Activated T-helper 17 cell treated with anti-CD3 and anti-CD28 coated beads, Interleukin-2, amount 50 U/mL, for 72 hours (primary cell): ENCODE measurements at regions not wholly inside any gene's neighbourhood (a gene's known extent, or its start where the extent isn't known, plus 50 kb on each side); places are given as distances from the start of the nearest gene placed in this dataset.

Source experiments
- ATAC-seq: fragments of 150-1000 bp; cut with Tn5 transposase; replicated peaks from 2 replicates; pipeline ENCODE4 v1.10.0; 2021; ENCODE audit warnings: mild to moderate bottlenecking, moderate library complexity
- H3K27ac Mint-ChIP-seq: one replicate; pipeline ENCODE4 v1.8.0; 2022; ENCODE audit warnings: mixed read lengths
- H3K27me3 Mint-ChIP-seq: one replicate; pipeline ENCODE4 v1.8.0; 2022; ENCODE audit warnings: mixed read lengths
- H3K36me3 Mint-ChIP-seq: one replicate; pipeline ENCODE4 v1.8.0; 2022; ENCODE audit warnings: low read depth, mild to moderate bottlenecking, mixed read lengths
- H3K4me1 Mint-ChIP-seq: one replicate; pipeline ENCODE4 v1.8.0; 2022; ENCODE audit warnings: mixed read lengths
- H3K4me3 Mint-ChIP-seq: one replicate; pipeline ENCODE4 v1.8.0; 2022; ENCODE audit warnings: mild to moderate bottlenecking, mixed read lengths
- H3K9me3 Mint-ChIP-seq: one replicate; pipeline ENCODE4 v1.8.0; 2022; ENCODE audit warnings: mixed read lengths

DNA sequence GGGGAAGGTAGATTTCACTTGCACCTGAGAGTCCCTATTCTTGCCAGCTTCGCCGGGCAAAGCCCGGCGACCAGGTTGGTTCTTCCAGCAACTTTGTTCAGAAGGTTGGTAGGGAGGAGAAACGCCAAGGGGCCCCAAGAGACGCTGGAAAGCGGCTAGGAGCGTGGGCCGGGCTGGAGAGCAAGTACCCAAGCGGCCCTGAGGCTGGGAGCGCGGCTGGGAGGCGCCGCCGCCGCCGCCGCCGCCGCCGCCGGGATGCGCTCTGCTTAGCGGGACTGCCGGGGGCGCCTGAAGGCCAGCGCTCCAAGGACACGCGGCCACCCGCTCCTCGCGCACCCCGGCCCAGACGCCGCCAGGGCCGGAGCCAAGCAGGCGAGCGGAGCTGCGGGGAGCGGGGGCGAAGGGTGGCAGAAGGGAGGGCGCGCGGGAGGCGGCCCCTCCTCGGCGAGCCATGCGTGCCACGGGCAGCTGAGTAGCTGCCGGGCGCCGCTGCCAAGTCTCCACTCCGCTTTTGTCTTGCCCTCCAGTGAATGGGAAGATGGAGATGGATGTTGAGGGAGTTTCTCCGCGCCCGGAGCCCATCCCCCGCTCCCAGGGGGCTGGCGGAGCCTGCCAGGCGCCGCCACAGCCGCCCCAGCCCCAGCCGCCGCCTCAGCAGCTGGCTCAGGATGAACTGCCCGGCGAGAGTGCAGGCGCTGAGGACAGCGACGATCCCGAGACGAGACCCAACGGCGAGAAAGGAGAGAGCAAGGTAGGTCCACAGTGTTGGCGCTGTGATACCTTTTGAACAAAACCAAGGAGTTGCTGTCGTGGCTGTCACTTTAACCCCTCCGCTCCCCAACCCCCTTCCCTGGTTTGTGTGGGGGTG lies 227.4 kb upstream of the AZI2 start:
- H3K27me3 Mint-ChIP-seq = peaks cover 42% of the 10 kb centered on the region
- no peak for ATAC-seq
- H3K4me3 Mint-ChIP-seq = no peak overlapping the region
- H3K27ac Mint-ChIP-seq = no peak overlapping the region
- no peaks in the 10 kb centered on the region for H3K4me1 Mint-ChIP-seq
- H3K9me3 Mint-ChIP-seq = no peaks in the 10 kb centered on the region
- peaks cover 5% of the 10 kb centered on the region for H3K36me3 Mint-ChIP-seq

DNA sequence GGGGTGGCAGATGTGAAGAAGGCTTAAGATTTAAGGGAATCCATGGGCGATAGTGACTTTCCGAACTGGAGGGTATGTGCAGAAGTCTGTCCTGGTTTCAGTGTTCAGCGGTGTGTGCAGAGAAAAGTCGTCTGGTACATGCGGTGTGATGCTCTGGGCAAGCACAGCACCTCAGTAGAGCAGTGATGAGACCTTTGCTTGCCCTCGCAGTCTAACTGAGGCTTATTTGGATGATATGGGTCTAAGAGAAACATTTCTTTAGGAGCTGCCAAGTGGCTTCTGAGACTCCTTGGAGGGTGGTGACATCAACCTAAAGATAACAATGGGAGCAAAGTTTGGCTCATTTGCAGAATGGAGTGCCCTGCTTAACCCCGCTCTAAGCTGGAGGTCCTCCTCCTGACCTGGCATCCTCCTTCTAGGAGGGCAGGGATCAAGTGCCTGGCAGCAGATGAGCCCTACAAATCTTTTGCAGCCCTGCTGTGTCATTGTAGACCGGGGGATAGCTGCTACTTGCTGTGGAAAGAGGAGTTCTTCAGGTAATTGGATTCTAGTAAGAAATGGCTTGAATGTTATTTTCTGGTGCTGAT lies 228.1 kb upstream of the AZI2 start:
- peaks cover 5% of the 10 kb centered on the region for H3K36me3 Mint-ChIP-seq
- H3K9me3 Mint-ChIP-seq = no peaks in the 10 kb centered on the region
- H3K4me1 Mint-ChIP-seq = no peaks in the 10 kb centered on the region
- peaks cover 42% of the 10 kb centered on the region for H3K27me3 Mint-ChIP-seq
- H3K27ac Mint-ChIP-seq = no peak overlapping the region
- no peak overlapping the region for H3K4me3 Mint-ChIP-seq
- ATAC-seq = no peak

- Mint-ChIP-seq H3K4me3 (no peak overlapping the region), H3K27ac (no peak overlapping the region), H3K27me3 (peaks cover 42% of the 10 kb centered on the region), H3K4me1 (no peaks in the 10 kb centered on the region), H3K36me3 (peaks cover 5% of the 10 kb centered on the region), H3K9me3 (no peaks in the 10 kb centered on the region)
- ATAC-seq = no peak
Observed at GRCh38 chr3:28577941-28578500, 229.4 kb upstream of the AZI2 start.

DNA sequence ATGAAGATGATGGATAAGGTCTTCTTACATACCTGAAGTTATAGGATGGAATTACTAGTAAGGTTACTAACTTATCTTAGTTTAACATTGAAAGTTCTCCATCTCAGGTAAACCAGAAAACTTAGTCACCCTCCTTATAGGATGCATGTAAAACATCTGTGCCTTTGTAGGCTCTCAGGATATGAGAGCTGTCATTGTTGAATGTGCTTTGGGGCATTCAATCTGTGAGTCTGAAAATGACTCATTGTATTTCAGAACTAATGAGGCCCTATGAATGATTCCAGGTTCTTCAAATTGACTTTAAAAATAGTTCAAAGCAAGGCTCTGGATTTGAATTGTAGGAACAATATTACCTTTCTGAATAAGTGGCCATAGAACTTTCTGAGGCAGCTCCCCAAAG lies 237.7 kb upstream of the AZI2 start:
- H3K27me3 Mint-ChIP-seq = no peaks in the 10 kb centered on the region
- no peaks in the 10 kb centered on the region for H3K36me3 Mint-ChIP-seq
- ATAC-seq = no peak
- peaks cover 3% of the 10 kb centered on the region for H3K9me3 Mint-ChIP-seq
- H3K4me3 Mint-ChIP-seq = no peak overlapping the region
- no peaks in the 10 kb centered on the region for H3K4me1 Mint-ChIP-seq
- no peak overlapping the region for H3K27ac Mint-ChIP-seq

DNA sequence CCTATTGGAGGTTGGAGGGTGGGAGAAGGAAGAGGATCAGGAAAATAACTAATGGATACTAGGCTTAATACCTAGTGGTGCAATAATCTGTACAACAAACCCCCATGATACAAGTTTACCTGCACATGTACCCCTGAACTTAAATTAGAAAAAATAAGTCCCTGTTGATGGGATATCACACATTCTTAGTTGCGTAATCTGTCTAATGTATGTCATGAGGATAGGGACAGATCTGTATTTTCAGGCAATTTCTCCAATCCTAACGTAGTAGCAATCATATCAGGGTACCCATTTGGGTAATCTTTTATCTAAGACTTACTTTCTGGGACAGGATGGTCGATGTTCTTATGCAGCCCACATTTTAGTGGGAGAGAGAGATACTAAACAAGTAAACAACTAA lies 239.1 kb upstream of the AZI2 start:
- H3K27me3 Mint-ChIP-seq = no peaks in the 10 kb centered on the region
- no peaks in the 10 kb centered on the region for H3K36me3 Mint-ChIP-seq
- no peak overlapping the region for H3K4me3 Mint-ChIP-seq
- H3K27ac Mint-ChIP-seq = no peak overlapping the region
- no peak for ATAC-seq
- H3K4me1 Mint-ChIP-seq = no peaks in the 10 kb centered on the region
- H3K9me3 Mint-ChIP-seq = peaks cover 3% of the 10 kb centered on the region

GRCh38 chr3:28590216-28590615 lies 241.6 kb upstream of the AZI2 start:
- H3K36me3 Mint-ChIP-seq = no peaks in the 10 kb centered on the region
- no peak overlapping the region for H3K27ac Mint-ChIP-seq
- no peaks in the 10 kb centered on the region for H3K4me1 Mint-ChIP-seq
- H3K9me3 Mint-ChIP-seq = peaks cover 3% of the 10 kb centered on the region
- no peak overlapping the region for H3K4me3 Mint-ChIP-seq
- H3K27me3 Mint-ChIP-seq = no peaks in the 10 kb centered on the region
- ATAC-seq = no peak

- no peak for ATAC-seq
- H3K4me1 Mint-ChIP-seq = no peaks in the 10 kb centered on the region
- no peak overlapping the region for H3K27ac Mint-ChIP-seq
- peaks cover 3% of the 10 kb centered on the region for H3K9me3 Mint-ChIP-seq
- no peaks in the 10 kb centered on the region for H3K27me3 Mint-ChIP-seq
- H3K36me3 Mint-ChIP-seq = no peaks in the 10 kb centered on the region
- no peak overlapping the region for H3K4me3 Mint-ChIP-seq
Observed at GRCh38 chr3:28590860-28591259, 242.2 kb upstream of the AZI2 start.

GRCh38 chr3:28595372-28595771 lies 246.7 kb upstream of the AZI2 start:
- no peak overlapping the region for H3K4me3 Mint-ChIP-seq
- ATAC-seq = no peak
- H3K27ac Mint-ChIP-seq = no peak overlapping the region
- H3K9me3 Mint-ChIP-seq = peaks cover 3% of the 10 kb centered on the region
- no peaks in the 10 kb centered on the region for H3K4me1 Mint-ChIP-seq
- H3K36me3 Mint-ChIP-seq = no peaks in the 10 kb centered on the region
- H3K27me3 Mint-ChIP-seq = peaks cover 4% of the 10 kb centered on the region

DNA sequence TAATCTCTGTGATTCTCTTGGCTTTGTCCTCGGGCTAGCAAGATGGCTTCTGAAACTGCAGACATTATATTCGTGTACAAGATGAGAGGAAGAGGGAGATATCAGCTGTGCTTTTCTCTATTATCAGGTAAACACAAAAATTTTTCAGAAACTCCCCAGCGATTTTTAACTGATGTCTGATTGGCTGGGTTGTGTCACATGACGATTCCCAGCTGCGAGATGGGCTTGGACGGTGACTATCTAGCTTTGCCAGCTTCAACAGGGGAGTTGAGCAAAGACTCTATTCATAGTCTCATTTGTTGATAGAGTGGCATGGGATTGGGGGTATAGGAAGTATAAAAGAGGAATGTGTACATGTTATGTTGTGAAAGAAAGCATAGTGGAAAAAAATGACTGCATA lies 248.8 kb upstream of the AZI2 start:
- H3K9me3 Mint-ChIP-seq = peaks cover 3% of the 10 kb centered on the region
- no peaks in the 10 kb centered on the region for H3K36me3 Mint-ChIP-seq
- no peaks in the 10 kb centered on the region for H3K4me1 Mint-ChIP-seq

GRCh38 chr3:28598165-28598564 lies 249.5 kb upstream of the AZI2 start:
- no peak overlapping the region for H3K27ac Mint-ChIP-seq
- H3K36me3 Mint-ChIP-seq = no peaks in the 10 kb centered on the region
- H3K9me3 Mint-ChIP-seq = peaks cover 3% of the 10 kb centered on the region
- H3K4me3 Mint-ChIP-seq = no peak overlapping the region
- H3K4me1 Mint-ChIP-seq = no peaks in the 10 kb centered on the region
- ATAC-seq = no peak
- peaks cover 7% of the 10 kb centered on the region for H3K27me3 Mint-ChIP-seq

More for the DNA sequence above, 248.8 kb upstream of the AZI2 start:
- no peak overlapping the region for H3K4me3 Mint-ChIP-seq
- ATAC-seq = no peak
- H3K27me3 Mint-ChIP-seq = peaks cover 7% of the 10 kb centered on the region
- H3K27ac Mint-ChIP-seq = no peak overlapping the region

DNA sequence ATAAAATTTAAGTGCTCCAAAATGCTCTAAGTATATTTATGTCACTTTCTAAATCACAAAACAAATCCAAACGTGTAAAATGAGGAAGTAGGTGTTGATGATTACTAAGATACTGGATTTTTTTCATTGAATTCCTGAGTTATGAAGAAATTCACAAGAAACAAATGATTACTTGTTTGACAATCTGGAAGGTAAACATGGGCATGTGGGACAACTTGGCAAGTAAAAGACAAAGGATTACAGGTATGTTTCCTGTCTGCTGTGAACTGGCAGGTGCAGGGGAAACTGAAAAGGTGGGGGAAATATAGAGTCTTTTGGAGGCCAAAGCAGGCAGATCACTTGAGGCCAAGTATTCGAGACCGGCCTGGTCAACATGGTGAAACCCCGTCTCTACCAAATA lies 252.7 kb upstream of the AZI2 start:
- Mint-ChIP-seq H3K4me1 (no peaks in the 10 kb centered on the region), H3K9me3 (peaks cover 3% of the 10 kb centered on the region), H3K27ac (no peak overlapping the region), H3K27me3 (peaks cover 7% of the 10 kb centered on the region), H3K36me3 (no peaks in the 10 kb centered on the region), H3K4me3 (no peak overlapping the region)
- no peak for ATAC-seq

- H3K9me3 Mint-ChIP-seq = no peaks in the 10 kb centered on the region
- H3K4me3 Mint-ChIP-seq = no peak overlapping the region
- H3K27ac Mint-ChIP-seq = no peak overlapping the region
- H3K27me3 Mint-ChIP-seq = no peaks in the 10 kb centered on the region
- no peaks in the 10 kb centered on the region for H3K36me3 Mint-ChIP-seq
- no peaks in the 10 kb centered on the region for H3K4me1 Mint-ChIP-seq
- no peak for ATAC-seq
Observed at GRCh38 chr3:28606283-28606682, 257.7 kb upstream of the AZI2 start.

GRCh38 chr3:28612232-28612631 lies 263.6 kb upstream of the AZI2 start:
- Mint-ChIP-seq H3K36me3 (no peaks in the 10 kb centered on the region), H3K4me1 (no peaks in the 10 kb centered on the region), H3K27me3 (no peaks in the 10 kb centered on the region), H3K9me3 (no peaks in the 10 kb centered on the region), H3K27ac (no peak overlapping the region), H3K4me3 (no peak overlapping the region)
- no peak for ATAC-seq

GRCh38 chr3:28613511-28614106 lies 265.0 kb upstream of the AZI2 start:
- Mint-ChIP-seq H3K9me3 (no peaks in the 10 kb centered on the region), H3K27me3 (peaks cover 4% of the 10 kb centered on the region)
- no peak for ATAC-seq

DNA sequence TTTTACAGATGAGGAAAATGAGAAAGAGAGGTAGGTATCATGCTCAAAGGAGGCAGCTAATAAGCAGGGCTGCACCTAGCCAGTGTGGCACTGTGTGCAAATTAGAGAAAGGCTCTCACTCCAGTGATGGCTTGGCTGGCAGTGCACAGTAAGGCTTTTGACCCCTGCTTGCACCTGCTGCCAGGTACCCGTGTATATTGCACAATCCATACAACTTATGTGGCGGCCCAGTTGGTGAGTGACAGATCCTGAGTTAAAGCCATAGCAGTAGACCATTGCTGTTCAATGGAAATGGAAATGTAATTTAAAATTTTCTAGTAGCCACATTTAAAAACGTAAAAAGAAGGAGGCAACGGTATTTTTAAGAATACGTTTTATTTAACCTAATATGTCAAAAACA lies 266.4 kb upstream of the AZI2 start:
- no peak for ATAC-seq
- no peak overlapping the region for H3K27ac Mint-ChIP-seq
- H3K36me3 Mint-ChIP-seq = no peaks in the 10 kb centered on the region
- no peak overlapping the region for H3K4me3 Mint-ChIP-seq
- H3K4me1 Mint-ChIP-seq = no peaks in the 10 kb centered on the region
- no peaks in the 10 kb centered on the region for H3K9me3 Mint-ChIP-seq
- peaks cover 4% of the 10 kb centered on the region for H3K27me3 Mint-ChIP-seq

More at GRCh38 chr3:28613511-28614106, 265.0 kb upstream of the AZI2 start:
- Mint-ChIP-seq H3K36me3 (no peaks in the 10 kb centered on the region), H3K4me1 (no peaks in the 10 kb centered on the region), H3K27ac (no peak overlapping the region), H3K4me3 (no peak overlapping the region)
